CD14-positive monocyte (primary cell): ENCODE measurements at regions not wholly inside any gene's neighbourhood (a gene's known extent, or its start where the extent isn't known, plus 50 kb on each side); places are given as distances from the start of the nearest gene placed in this dataset.
A peak's percentile ranks its signal among the peaks of the same experiment; 100 is the strongest.

Experiments
- DNase-seq, 3 donors: peaks; one replicate each; pipeline ENCODE4 v3.0.0-alpha.2; 2011 to 2022
- H2AFZ ChIP-seq: 2 replicates; pipeline ENCODE4 v1.6.0; 2012; ENCODE audit warnings: mild to moderate bottlenecking, low read depth, low read length, inconsistent platforms; ENCODE audit not compliant: insufficient read depth, poor library complexity, severe bottlenecking
- H3K27ac ChIP-seq, 2 donors: 1 replicate in 1 of 2; 2 replicates in 1 of 2; pipeline ENCODE4 v1.5.1; 2012 to 2013; ENCODE audit warnings: low read length in 2 of 2, control low read depth in 1 of 2, inconsistent platforms in 1 of 2, low read depth in 1 of 2, mild to moderate bottlenecking in 1 of 2
- H3K27me3 ChIP-seq, 2 donors: one replicate each; pipeline versions ENCODE4 v1.6.0 to v1.6.1; 2011 to 2013; ENCODE audit warnings: low read length in 2 of 2; ENCODE audit not compliant: control insufficient read depth in 2 of 2, insufficient read depth in 2 of 2
- H3K36me3 ChIP-seq, 2 donors: replicated peaks in 1 of 2; 1 replicate in 1 of 2; 2 replicates in 1 of 2; pipeline versions ENCODE4 v1.5.1 to v1.6.1; 2012 to 2013; ENCODE audit warnings: low read length in 2 of 2, control low read depth in 1 of 2, inconsistent platforms in 1 of 2, mild to moderate bottlenecking in 1 of 2; ENCODE audit not compliant: insufficient read depth in 2 of 2, control insufficient read depth in 1 of 2
- H3K4me1 ChIP-seq, 2 donors: 1 replicate in 1 of 2; 2 replicates in 1 of 2; pipeline versions ENCODE4 v1.5.1 to v1.6.1; 2012 to 2013; ENCODE audit warnings: low read length in 2 of 2, control low read depth in 1 of 2, inconsistent platforms in 1 of 2, mild to moderate bottlenecking in 1 of 2, moderate library complexity in 1 of 2; ENCODE audit not compliant: insufficient read depth in 2 of 2, control insufficient read depth in 1 of 2
- H3K4me2 ChIP-seq: replicated peaks from 2 replicates; pipeline ENCODE3; 2012; ENCODE audit warnings: low read length, moderate library complexity, mild to moderate bottlenecking; ENCODE audit not compliant: poor library complexity, severe bottlenecking; ENCODE audit errors: extremely low read depth
- H3K4me3 ChIP-seq, 3 experiments: fragments of 200-600 bp in 1 of 3; sonication (generic) in 1 of 3; replicated peaks in 1 of 3; 1 replicate in 2 of 3; 2 replicates in 1 of 3; pipeline ENCODE4 v1.5.1; 2011 to 2013; ENCODE audit warnings: low read length in 3 of 3, mild to moderate bottlenecking in 3 of 3, control low read depth in 2 of 3, low read depth in 2 of 3, inconsistent platforms in 1 of 3, moderate library complexity in 1 of 3
- H3K79me2 ChIP-seq: 2 replicates; pipeline ENCODE4 v1.6.0; 2012; ENCODE audit warnings: mild to moderate bottlenecking, control low read depth, inconsistent platforms, low read length, moderate library complexity; ENCODE audit not compliant: insufficient read depth
- H3K9ac ChIP-seq: 2 replicates; pipeline ENCODE4 v1.6.0; 2017; ENCODE audit warnings: low read length, mild to moderate bottlenecking; ENCODE audit not compliant: insufficient read depth, poor library complexity, severe bottlenecking
- H3K9me3 ChIP-seq, 2 donors: replicated peaks in 1 of 2; 1 replicate in 1 of 2; 2 replicates in 1 of 2; pipeline versions ENCODE4 v1.5.1 to v1.6.1; 2012 to 2013; ENCODE audit warnings: low read length in 2 of 2, control low read depth in 1 of 2; ENCODE audit not compliant: control insufficient read depth in 1 of 2, insufficient read depth in 1 of 2
- H4K20me1 ChIP-seq: 2 replicates; pipeline ENCODE4 v1.6.0; 2012; ENCODE audit warnings: mild to moderate bottlenecking, low read length, control low read depth, moderate library complexity; ENCODE audit not compliant: insufficient read depth
- H3K27ac Mint-ChIP-seq, 7 donors: one replicate each; pipeline ENCODE4 v1.8.0; 2020; ENCODE audit warnings: mild to moderate bottlenecking in 7 of 7, mixed read lengths in 7 of 7, moderate library complexity in 6 of 7, inconsistent platforms in 2 of 7
- H3K27me3 Mint-ChIP-seq, 3 donors: one replicate each; pipeline ENCODE4 v1.8.0; 2021 to 2022; ENCODE audit warnings: low read depth in 3 of 3, mild to moderate bottlenecking in 3 of 3, mixed read lengths in 3 of 3, moderate library complexity in 3 of 3, inconsistent platforms in 1 of 3
- H3K36me3 Mint-ChIP-seq, 2 donors: one replicate each; pipeline ENCODE4 v1.8.0; 2020; ENCODE audit warnings: mixed read lengths in 2 of 2, inconsistent platforms in 1 of 2, mild to moderate bottlenecking in 1 of 2
- H3K4me1 Mint-ChIP-seq: one replicate; pipeline ENCODE4 v1.8.0; 2020; ENCODE audit warnings: mild to moderate bottlenecking, mixed read lengths
- H3K4me3 Mint-ChIP-seq, 2 donors: one replicate each; pipeline ENCODE4 v1.8.0; 2020; ENCODE audit warnings: mild to moderate bottlenecking in 2 of 2, mixed read lengths in 2 of 2, moderate library complexity in 1 of 2
- H3K9me3 Mint-ChIP-seq, 7 donors: one replicate each; pipeline ENCODE4 v1.8.0; 2020 to 2022; ENCODE audit warnings: mixed read lengths in 7 of 7, mild to moderate bottlenecking in 6 of 7, moderate library complexity in 6 of 7, inconsistent platforms in 2 of 7
- CTCF ChIP-seq: fragments of 200-600 bp; IDR thresholded peaks from one replicate; pipeline ENCODE4 v1.8.0; 2022; ENCODE audit warnings: antibody characterized with exemption, mild to moderate bottlenecking
- WGBS: methylation state at CpG from one replicate; pipeline ENCODE4 v1.1.5; 2013; ENCODE audit warnings: missing lambda C conversion rate; ENCODE audit not compliant: insufficient coverage; 5-methylcytosine and 5-hydroxymethylcytosine counted together
- intact Hi-C, 2 donors: fragments of 100-400 bp; cut with micrococcal nuclease; formaldehyde crosslinking; loops; one replicate each; pipeline versions ENCODE4 v1.15.0 to v1.15.1; 2023

DNA sequence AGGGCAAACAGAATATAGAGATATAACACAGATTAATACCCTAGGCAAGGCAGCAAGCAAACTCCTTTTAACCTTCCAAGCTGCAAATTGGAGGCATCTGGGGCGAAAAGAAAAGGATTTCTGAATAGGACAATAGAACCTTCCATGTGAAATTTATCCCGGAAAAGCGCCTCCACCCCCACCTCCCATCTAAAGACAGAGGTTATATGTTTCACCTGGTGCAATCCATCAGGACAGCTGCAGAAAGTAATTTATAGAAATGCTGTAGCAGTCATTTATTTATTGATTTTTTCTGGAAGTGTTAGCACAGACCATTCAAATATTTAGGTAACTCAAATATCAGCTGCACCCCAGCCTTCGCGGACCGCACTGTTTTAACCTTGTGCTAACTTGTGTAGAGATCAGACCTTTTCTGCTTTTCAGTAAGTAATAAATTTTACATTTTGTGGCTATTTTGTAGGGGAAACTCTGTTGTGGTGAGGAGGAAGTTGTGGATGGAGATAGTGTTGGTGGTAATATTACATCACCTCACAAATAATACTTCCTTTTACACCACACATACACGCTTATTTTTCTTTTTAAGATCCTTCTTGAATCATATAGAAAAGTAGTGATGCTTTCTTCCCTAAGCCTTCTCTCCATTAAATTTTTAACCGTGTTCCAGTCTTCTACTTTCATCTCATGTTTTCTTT lies 919.3 kb upstream of the CDH2 start:
- intact Hi-C loops, result no loop called here
- H3K27me3 Mint-ChIP-seq, result no peaks in the 10 kb centered on the region
- no peaks in the 10 kb centered on the region for H3K36me3 ChIP-seq
- peaks cover 40 to 54% of the 10 kb centered on the region in 2 donors for H3K4me1 ChIP-seq
- no peaks in the 10 kb centered on the region for H3K79me2 ChIP-seq
- no peaks in the 10 kb centered on the region for H3K9me3 Mint-ChIP-seq
- H3K27me3 ChIP-seq, result no peaks in the 10 kb centered on the region
- H4K20me1 ChIP-seq, result no peaks in the 10 kb centered on the region
- H3K9me3 ChIP-seq, result no peaks in the 10 kb centered on the region
- H3K4me1 Mint-ChIP-seq, result peaks cover 54% of the 10 kb centered on the region
- no peak overlapping the region for H3K9ac ChIP-seq
- H3K4me3 ChIP-seq, result peak overlapping the region in 1 of 3 experiments; percentile 26
- peak; percentile 19 to 29 (median 26) for DNase-seq
- H3K36me3 Mint-ChIP-seq, result no peaks in the 10 kb centered on the region
- peak overlapping the region in 1 of 2 donors; percentile 74 for H3K4me3 Mint-ChIP-seq
- H3K27ac Mint-ChIP-seq, result peak overlapping the region in 6 of 7 donors; percentile 26 to 77 (median 48)
- no peak overlapping the region for H2AFZ ChIP-seq
- WGBS, result no CpG with 5 or more reads among the region's 8 CpGs
- TF ChIP-seq CTCF, result no peak
- peak overlapping the region; percentile 47 for H3K4me2 ChIP-seq
- peak overlapping the region in 1 of 2 donors; percentile 23 for H3K27ac ChIP-seq

DNA sequence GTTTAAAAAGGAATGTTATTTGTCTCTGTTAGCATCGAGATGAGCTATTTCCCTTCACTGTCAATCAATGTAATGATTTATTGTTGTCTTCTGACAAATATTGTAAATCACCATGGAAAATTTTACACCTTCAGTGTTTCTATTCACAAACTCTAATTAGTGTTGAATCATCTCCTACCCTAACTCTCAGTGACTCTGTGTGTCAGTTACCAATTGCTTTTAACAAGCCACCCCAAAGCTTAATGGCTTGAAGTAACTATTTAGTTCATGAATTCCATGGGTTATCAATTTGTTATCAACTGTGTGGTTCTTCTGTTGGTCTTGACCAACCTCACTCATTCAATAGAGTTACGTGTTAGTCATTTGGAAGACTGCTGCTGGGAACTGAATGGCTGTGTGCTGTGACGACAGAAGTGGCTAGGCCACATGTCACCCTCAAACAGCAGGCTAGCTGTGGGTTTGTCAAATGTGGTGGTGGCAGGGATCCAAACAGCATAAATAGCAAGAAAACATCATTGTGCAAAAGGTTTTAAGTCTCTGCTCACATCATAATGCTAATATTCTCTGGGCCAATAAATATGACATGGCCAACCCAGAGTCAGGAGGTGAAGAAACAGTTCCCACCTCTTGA lies 910.8 kb upstream of the CDH2 start:
- Histone ChIP-seq H3K79me2 (no peaks in the 10 kb centered on the region), H3K4me1 (no peaks in the 10 kb centered on the region), H3K27ac (no peak overlapping the region), H3K9me3 (no peaks in the 10 kb centered on the region), H3K36me3 (no peaks in the 10 kb centered on the region), H2AFZ (no peak overlapping the region), H3K9ac (no peak overlapping the region), H3K27me3 (no peaks in the 10 kb centered on the region), H3K4me3 (no peak overlapping the region), H4K20me1 (no peaks in the 10 kb centered on the region), H3K4me2 (no peak overlapping the region)
- H3K9me3 Mint-ChIP-seq, result peaks cover 0 to 4% (median 0%) of the 10 kb centered on the region in 7 donors
- DNase-seq, result no peak
- no peaks in the 10 kb centered on the region for H3K27me3 Mint-ChIP-seq
- no peaks in the 10 kb centered on the region for H3K36me3 Mint-ChIP-seq
- TF ChIP-seq CTCF, result no peak
- intact Hi-C loops, result no loop called here
- H3K4me1 Mint-ChIP-seq, result peaks cover 3% of the 10 kb centered on the region
- H3K4me3 Mint-ChIP-seq, result no peak overlapping the region
- no peak overlapping the region for H3K27ac Mint-ChIP-seq
- WGBS, result no CpG with 5 or more reads among the region's 3 CpGs
